ENCODE measurements at regions not wholly inside any gene's neighbourhood (a gene's known extent, or its start where the extent isn't known, plus 50 kb on each side); places are given as distances from the start of the nearest gene placed in this dataset.

- Histone ChIP-seq H3K27ac (replicated peaks; ENCODE audit: low read length) (no peak overlapping the region), H3K18ac (ENCODE audit: low read length) (no peak overlapping the region), H4K91ac (ENCODE audit: low read depth, low read length, poor library complexity) (no peak overlapping the region), H4K8ac (ENCODE audit: low read depth, low read length) (no peak overlapping the region), H3K23ac (ENCODE audit: low read depth, low read length, poor library complexity) (no peak overlapping the region), H2BK120ac (ENCODE audit: low read depth, low read length) (no peak overlapping the region), H3K27me3 (ENCODE audit: control insufficient read depth in 3 of 3, insufficient read depth in 3 of 3, low read depth in 1 of 3, low read length in 3 of 3) (no peaks in the 10 kb centered on the region), H3K14ac (ENCODE audit: low read length) (no peak overlapping the region), H3K4ac (ENCODE audit: low read length) (no peak overlapping the region), H3K9me3 (replicated peaks in 1 of 2; ENCODE audit: control insufficient read depth in 2 of 2, insufficient read depth in 1 of 2, low read depth in 1 of 2, low read length in 2 of 2) (no peaks in the 10 kb centered on the region), H2AK5ac (ENCODE audit: low read depth, low read length) (no peak overlapping the region), H2BK5ac (ENCODE audit: low read length) (no peak overlapping the region), H3K4me1 (ENCODE audit: control insufficient read depth in 2 of 2, insufficient read depth in 1 of 2, low read depth in 1 of 2, low read length in 2 of 2) (peaks cover 2% of the 10 kb centered on the region in 2 donors), H3K4me2 (ENCODE audit: insufficient read depth, low read length, poor library complexity, severe bottlenecking) (no peak overlapping the region), H2BK15ac (ENCODE audit: low read length) (no peak overlapping the region), H3K4me3 (ENCODE audit: low read length in 2 of 2) (no peak overlapping the region), H2AFZ (ENCODE audit: low read length) (no peak overlapping the region), H3K79me1 (ENCODE audit: low read depth, low read length) (no peaks in the 10 kb centered on the region), H3K36me3 (replicated peaks in 1 of 2; ENCODE audit: control insufficient read depth in 2 of 2, insufficient read depth in 2 of 2, low read length in 2 of 2) (no peaks in the 10 kb centered on the region), H2BK12ac (ENCODE audit: low read length) (no peak overlapping the region), H3K9ac (ENCODE audit: low read depth, low read length, poor library complexity) (no peak overlapping the region)
- no peak for DNase-seq (ENCODE audit: low spot score)
- WGBS, 2 donors (ENCODE audit: extremely low coverage in 2 of 2, insufficient read length in 2 of 2, insufficient replicate concordance in 1 of 2), result no CpG with 5 or more reads among the region's 6 CpGs
Measured at GRCh38 chr15:87348746-87349145, 907.8 kb downstream of the NTRK3 start.

- H3K79me1 ChIP-seq (ENCODE audit: low read depth, low read length), result no peaks in the 10 kb centered on the region
- DNase-seq (ENCODE audit: low spot score), result no peak
- H3K27me3 ChIP-seq (ENCODE audit: control insufficient read depth in 3 of 3, insufficient read depth in 3 of 3, low read depth in 1 of 3, low read length in 3 of 3), result no peaks in the 10 kb centered on the region
- no peak overlapping the region for H4K91ac ChIP-seq (ENCODE audit: low read depth, low read length, poor library complexity)
- H3K27ac ChIP-seq (replicated peaks; ENCODE audit: low read length), result no peak overlapping the region
- no CpG with 5 or more reads among the region's 3 CpGs for WGBS, 2 donors (ENCODE audit: extremely low coverage in 2 of 2, insufficient read length in 2 of 2, insufficient replicate concordance in 1 of 2)
- no peak overlapping the region for H3K9ac ChIP-seq (ENCODE audit: low read depth, low read length, poor library complexity)
- no peak overlapping the region for H3K18ac ChIP-seq (ENCODE audit: low read length)
- no peak overlapping the region for H2AK5ac ChIP-seq (ENCODE audit: low read depth, low read length)
- no peak overlapping the region for H2BK5ac ChIP-seq (ENCODE audit: low read length)
- H2AFZ ChIP-seq (ENCODE audit: low read length), result no peak overlapping the region
- no peak overlapping the region for H3K4ac ChIP-seq (ENCODE audit: low read length)
- H3K4me1 ChIP-seq (ENCODE audit: control insufficient read depth in 2 of 2, insufficient read depth in 1 of 2, low read depth in 1 of 2, low read length in 2 of 2), result peaks cover 2% of the 10 kb centered on the region in 2 donors
- H3K4me2 ChIP-seq (ENCODE audit: insufficient read depth, low read length, poor library complexity, severe bottlenecking), result no peak overlapping the region
- H2BK12ac ChIP-seq (ENCODE audit: low read length), result no peak overlapping the region
- H3K23ac ChIP-seq (ENCODE audit: low read depth, low read length, poor library complexity), result no peak overlapping the region
- H3K36me3 ChIP-seq (replicated peaks in 1 of 2; ENCODE audit: control insufficient read depth in 2 of 2, insufficient read depth in 2 of 2, low read length in 2 of 2), result no peaks in the 10 kb centered on the region
- no peak overlapping the region for H3K4me3 ChIP-seq (ENCODE audit: low read length in 2 of 2)
- H4K8ac ChIP-seq (ENCODE audit: low read depth, low read length), result no peak overlapping the region
- no peak overlapping the region for H2BK120ac ChIP-seq (ENCODE audit: low read depth, low read length)
- H2BK15ac ChIP-seq (ENCODE audit: low read length), result no peak overlapping the region
- H3K9me3 ChIP-seq (replicated peaks in 1 of 2; ENCODE audit: control insufficient read depth in 2 of 2, insufficient read depth in 1 of 2, low read depth in 1 of 2, low read length in 2 of 2), result no peaks in the 10 kb centered on the region
- no peak overlapping the region for H3K14ac ChIP-seq (ENCODE audit: low read length)
Measured at GRCh38 chr15:87347806-87348515, 908.6 kb downstream of the NTRK3 start.

GRCh38 chr15:87345961-87346360 is 910.6 kb downstream of the NTRK3 start:
- no peak overlapping the region for H3K23ac ChIP-seq (ENCODE audit: low read depth, low read length, poor library complexity)
- WGBS, 2 donors (ENCODE audit: extremely low coverage in 2 of 2, insufficient read length in 2 of 2, insufficient replicate concordance in 1 of 2), result no CpG with 5 or more reads among the region's 2 CpGs
- H3K4me3 ChIP-seq (ENCODE audit: low read length in 2 of 2), result no peak overlapping the region
- H4K91ac ChIP-seq (ENCODE audit: low read depth, low read length, poor library complexity), result no peak overlapping the region
- H2BK5ac ChIP-seq (ENCODE audit: low read length), result no peak overlapping the region
- H2BK120ac ChIP-seq (ENCODE audit: low read depth, low read length), result no peak overlapping the region
- no peak for DNase-seq (ENCODE audit: low spot score)
- no peaks in the 10 kb centered on the region for H3K9me3 ChIP-seq (replicated peaks in 1 of 2; ENCODE audit: control insufficient read depth in 2 of 2, insufficient read depth in 1 of 2, low read depth in 1 of 2, low read length in 2 of 2)
- no peaks in the 10 kb centered on the region for H3K36me3 ChIP-seq (replicated peaks in 1 of 2; ENCODE audit: control insufficient read depth in 2 of 2, insufficient read depth in 2 of 2, low read length in 2 of 2)
- H2AK5ac ChIP-seq (ENCODE audit: low read depth, low read length), result no peak overlapping the region
- H2BK12ac ChIP-seq (ENCODE audit: low read length), result no peak overlapping the region
- H4K8ac ChIP-seq (ENCODE audit: low read depth, low read length), result no peak overlapping the region
- H3K4ac ChIP-seq (ENCODE audit: low read length), result no peak overlapping the region
- no peak overlapping the region for H3K18ac ChIP-seq (ENCODE audit: low read length)
- no peaks in the 10 kb centered on the region for H3K27me3 ChIP-seq (ENCODE audit: control insufficient read depth in 3 of 3, insufficient read depth in 3 of 3, low read depth in 1 of 3, low read length in 3 of 3)
- H3K27ac ChIP-seq (replicated peaks; ENCODE audit: low read length), result no peak overlapping the region
- H3K14ac ChIP-seq (ENCODE audit: low read length), result no peak overlapping the region
- H2BK15ac ChIP-seq (ENCODE audit: low read length), result no peak overlapping the region
- H3K4me1 ChIP-seq (ENCODE audit: control insufficient read depth in 2 of 2, insufficient read depth in 1 of 2, low read depth in 1 of 2, low read length in 2 of 2), result peaks cover 0 to 2% of the 10 kb centered on the region in 2 donors
- H2AFZ ChIP-seq (ENCODE audit: low read length), result no peak overlapping the region
- H3K79me1 ChIP-seq (ENCODE audit: low read depth, low read length), result no peaks in the 10 kb centered on the region
- H3K9ac ChIP-seq (ENCODE audit: low read depth, low read length, poor library complexity), result no peak overlapping the region
- no peak overlapping the region for H3K4me2 ChIP-seq (ENCODE audit: insufficient read depth, low read length, poor library complexity, severe bottlenecking)

- H2BK12ac ChIP-seq (ENCODE audit: low read length), result no peak overlapping the region
- H2BK15ac ChIP-seq (ENCODE audit: low read length), result no peak overlapping the region
- H2AFZ ChIP-seq (ENCODE audit: low read length), result no peak overlapping the region
- no peak overlapping the region for H3K18ac ChIP-seq (ENCODE audit: low read length)
- H3K9me3 ChIP-seq (replicated peaks in 1 of 2; ENCODE audit: control insufficient read depth in 2 of 2, insufficient read depth in 1 of 2, low read depth in 1 of 2, low read length in 2 of 2), result no peaks in the 10 kb centered on the region
- no peak overlapping the region for H2AK5ac ChIP-seq (ENCODE audit: low read depth, low read length)
- no peak overlapping the region for H3K4ac ChIP-seq (ENCODE audit: low read length)
- H3K23ac ChIP-seq (ENCODE audit: low read depth, low read length, poor library complexity), result no peak overlapping the region
- H3K4me1 ChIP-seq (ENCODE audit: control insufficient read depth in 2 of 2, insufficient read depth in 1 of 2, low read depth in 1 of 2, low read length in 2 of 2), result no peaks in the 10 kb centered on the region
- H3K36me3 ChIP-seq (replicated peaks in 1 of 2; ENCODE audit: control insufficient read depth in 2 of 2, insufficient read depth in 2 of 2, low read length in 2 of 2), result no peaks in the 10 kb centered on the region
- no CpG with 5 or more reads among the region's 3 CpGs for WGBS, 2 donors (ENCODE audit: extremely low coverage in 2 of 2, insufficient read length in 2 of 2, insufficient replicate concordance in 1 of 2)
- no peak overlapping the region for H4K91ac ChIP-seq (ENCODE audit: low read depth, low read length, poor library complexity)
- H3K79me1 ChIP-seq (ENCODE audit: low read depth, low read length), result no peaks in the 10 kb centered on the region
- H3K14ac ChIP-seq (ENCODE audit: low read length), result no peak overlapping the region
- H3K4me2 ChIP-seq (ENCODE audit: insufficient read depth, low read length, poor library complexity, severe bottlenecking), result no peak overlapping the region
- H2BK120ac ChIP-seq (ENCODE audit: low read depth, low read length), result no peak overlapping the region
- no peak overlapping the region for H3K27ac ChIP-seq (replicated peaks; ENCODE audit: low read length)
- H2BK5ac ChIP-seq (ENCODE audit: low read length), result no peak overlapping the region
- H3K9ac ChIP-seq (ENCODE audit: low read depth, low read length, poor library complexity), result no peak overlapping the region
- no peak for DNase-seq (ENCODE audit: low spot score)
- H3K27me3 ChIP-seq (ENCODE audit: control insufficient read depth in 3 of 3, insufficient read depth in 3 of 3, low read depth in 1 of 3, low read length in 3 of 3), result no peaks in the 10 kb centered on the region
- no peak overlapping the region for H3K4me3 ChIP-seq (ENCODE audit: low read length in 2 of 2)
- no peak overlapping the region for H4K8ac ChIP-seq (ENCODE audit: low read depth, low read length)
Measured at GRCh38 chr15:87343966-87344365, 912.6 kb downstream of the NTRK3 start.

Data from neuronal stem cell (in vitro differentiated cells).